KMS-11 (cell line): ENCODE measurements at regions not wholly inside any gene's neighbourhood (a gene's known extent, or its start where the extent isn't known, plus 50 kb on each side); places are given as distances from the start of the nearest gene placed in this dataset.

Experiments
- H2AFZ ChIP-seq: fragments of 200-600 bp; sonication (generic); 2 replicates; pipeline ENCODE4 v1.6.1; 2016; ENCODE audit warnings: antibody characterized with exemption, mixed run types, low read depth
- H3K27ac ChIP-seq: fragments of 200-600 bp; sonication (generic); 2 replicates; pipeline ENCODE4 v1.6.1; 2016; ENCODE audit warnings: mild to moderate bottlenecking, mixed run types
- H3K27me3 ChIP-seq: fragments of 200-600 bp; sonication (generic); 2 replicates; pipeline ENCODE4 v1.6.1; 2017; ENCODE audit warnings: mild to moderate bottlenecking, low read depth, mixed run types, moderate library complexity; ENCODE audit not compliant: insufficient read depth
- H3K36me3 ChIP-seq: fragments of 200-600 bp; sonication (generic); 2 replicates; pipeline ENCODE4 v1.6.1; 2017; ENCODE audit warnings: mild to moderate bottlenecking, mixed run types; ENCODE audit not compliant: insufficient read depth
- H3K4me1 ChIP-seq: fragments of 200-600 bp; sonication (generic); 2 replicates; pipeline ENCODE4 v1.6.1; 2016; ENCODE audit warnings: mild to moderate bottlenecking, low read depth, mixed run types; ENCODE audit not compliant: poor library complexity, severe bottlenecking
- H3K4me2 ChIP-seq: fragments of 200-600 bp; sonication (generic); 2 replicates; pipeline ENCODE4 v1.7.0; 2016; ENCODE audit warnings: mild to moderate bottlenecking, mixed run types
- H3K4me3 ChIP-seq: fragments of 200-600 bp; sonication (generic); IDR thresholded peaks from 2 replicates; pipeline ENCODE4 v1.6.1; 2017; ENCODE audit warnings: low read depth, low read length, mixed read lengths; ENCODE audit not compliant: insufficient read depth
- H3K79me2 ChIP-seq: fragments of 200-600 bp; sonication (generic); 2 replicates; pipeline ENCODE4 v1.6.1; 2016; ENCODE audit warnings: low read depth, mixed run types; ENCODE audit not compliant: insufficient read depth
- H3K9ac ChIP-seq: fragments of 200-600 bp; sonication (generic); 2 replicates; pipeline ENCODE4 v1.6.1; 2016; ENCODE audit warnings: mild to moderate bottlenecking, mixed run types
- H4K20me1 ChIP-seq: fragments of 200-600 bp; sonication (generic); 2 replicates; pipeline ENCODE4 v1.6.1; 2016; ENCODE audit warnings: mild to moderate bottlenecking, mixed run types; ENCODE audit not compliant: insufficient read depth
- CTCF ChIP-seq: fragments of 200-600 bp; sonication (generic); conservative IDR thresholded peaks from 2 replicates; pipeline ENCODE4 v1.6.1; 2017; ENCODE audit warnings: low read depth, mild to moderate bottlenecking, antibody characterized with exemption, low read length, moderate library complexity, mixed read lengths

- Histone ChIP-seq H3K27ac (no peak overlapping the region), H4K20me1 (no peaks in the 10 kb centered on the region), H3K4me3 (no peak overlapping the region), H3K4me2 (no peak overlapping the region), H3K9ac (no peak overlapping the region), H2AFZ (no peak overlapping the region), H3K27me3 (no peaks in the 10 kb centered on the region), H3K36me3 (no peaks in the 10 kb centered on the region), H3K4me1 (no peaks in the 10 kb centered on the region), H3K79me2 (no peaks in the 10 kb centered on the region)
- TF ChIP-seq CTCF: no peak
These were observed 163.6 kb upstream of the GNAI1 start for GRCh38 chr7:79971058-79971457.

- Histone ChIP-seq H3K27me3 (no peaks in the 10 kb centered on the region), H4K20me1 (no peaks in the 10 kb centered on the region), H3K27ac (no peak overlapping the region), H3K9ac (no peak overlapping the region), H3K4me3 (no peak overlapping the region), H3K36me3 (no peaks in the 10 kb centered on the region), H2AFZ (no peak overlapping the region), H3K4me1 (no peaks in the 10 kb centered on the region), H3K79me2 (no peaks in the 10 kb centered on the region), H3K4me2 (no peak overlapping the region)
- no peak for TF ChIP-seq CTCF
These were observed 165.7 kb upstream of the GNAI1 start for GRCh38 chr7:79968894-79969293.

- Histone ChIP-seq H3K9ac (no peak overlapping the region), H3K27me3 (no peaks in the 10 kb centered on the region), H2AFZ (no peak overlapping the region), H4K20me1 (no peaks in the 10 kb centered on the region), H3K79me2 (no peaks in the 10 kb centered on the region), H3K36me3 (no peaks in the 10 kb centered on the region), H3K27ac (no peak overlapping the region), H3K4me3 (no peak overlapping the region), H3K4me2 (no peak overlapping the region), H3K4me1 (no peaks in the 10 kb centered on the region)
- no peak for TF ChIP-seq CTCF
These were observed 166.5 kb upstream of the GNAI1 start for GRCh38 chr7:79968077-79968648.

GRCh38 chr7:79965946-79966345 lies 168.7 kb upstream of the GNAI1 start:
- Histone ChIP-seq H3K36me3 (no peaks in the 10 kb centered on the region), H2AFZ (no peak overlapping the region), H3K4me2 (no peak overlapping the region), H3K27me3 (no peaks in the 10 kb centered on the region), H3K4me3 (no peak overlapping the region), H3K4me1 (no peaks in the 10 kb centered on the region), H3K9ac (no peak overlapping the region), H3K79me2 (no peaks in the 10 kb centered on the region), H3K27ac (no peak overlapping the region), H4K20me1 (no peaks in the 10 kb centered on the region)
- no peak for TF ChIP-seq CTCF
